ENCODE measurements at regions not wholly inside any gene's neighbourhood (a gene's known extent, or its start where the extent isn't known, plus 50 kb on each side); places are given as distances from the start of the nearest gene placed in this dataset.

DNA sequence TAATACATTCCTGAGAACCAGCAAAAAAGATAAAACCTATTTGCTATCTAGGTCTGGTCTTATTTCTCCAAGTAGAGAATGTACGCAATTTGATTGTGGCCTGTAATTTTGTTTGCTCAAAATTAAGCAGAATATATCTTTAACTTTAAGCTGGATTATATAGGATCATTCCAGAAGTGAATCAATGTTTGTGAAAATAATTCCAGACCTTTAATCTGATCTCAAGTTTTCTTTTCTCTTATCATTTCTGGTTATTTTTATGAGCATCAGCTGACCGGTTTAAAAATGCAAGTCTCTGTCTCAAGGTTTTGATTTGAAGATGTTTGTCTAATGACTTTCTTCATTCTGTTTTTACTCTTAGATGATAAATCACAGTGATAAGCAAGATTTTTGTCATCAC is 997.9 kb upstream of the FLRT2 start:
- no peak for TF ChIP-seq POLR2AphosphoS5 (IDR thresholded peaks at IDR 0.05; ENCODE audit: low read depth, low read length)
- TF ChIP-seq, protein P1, sequence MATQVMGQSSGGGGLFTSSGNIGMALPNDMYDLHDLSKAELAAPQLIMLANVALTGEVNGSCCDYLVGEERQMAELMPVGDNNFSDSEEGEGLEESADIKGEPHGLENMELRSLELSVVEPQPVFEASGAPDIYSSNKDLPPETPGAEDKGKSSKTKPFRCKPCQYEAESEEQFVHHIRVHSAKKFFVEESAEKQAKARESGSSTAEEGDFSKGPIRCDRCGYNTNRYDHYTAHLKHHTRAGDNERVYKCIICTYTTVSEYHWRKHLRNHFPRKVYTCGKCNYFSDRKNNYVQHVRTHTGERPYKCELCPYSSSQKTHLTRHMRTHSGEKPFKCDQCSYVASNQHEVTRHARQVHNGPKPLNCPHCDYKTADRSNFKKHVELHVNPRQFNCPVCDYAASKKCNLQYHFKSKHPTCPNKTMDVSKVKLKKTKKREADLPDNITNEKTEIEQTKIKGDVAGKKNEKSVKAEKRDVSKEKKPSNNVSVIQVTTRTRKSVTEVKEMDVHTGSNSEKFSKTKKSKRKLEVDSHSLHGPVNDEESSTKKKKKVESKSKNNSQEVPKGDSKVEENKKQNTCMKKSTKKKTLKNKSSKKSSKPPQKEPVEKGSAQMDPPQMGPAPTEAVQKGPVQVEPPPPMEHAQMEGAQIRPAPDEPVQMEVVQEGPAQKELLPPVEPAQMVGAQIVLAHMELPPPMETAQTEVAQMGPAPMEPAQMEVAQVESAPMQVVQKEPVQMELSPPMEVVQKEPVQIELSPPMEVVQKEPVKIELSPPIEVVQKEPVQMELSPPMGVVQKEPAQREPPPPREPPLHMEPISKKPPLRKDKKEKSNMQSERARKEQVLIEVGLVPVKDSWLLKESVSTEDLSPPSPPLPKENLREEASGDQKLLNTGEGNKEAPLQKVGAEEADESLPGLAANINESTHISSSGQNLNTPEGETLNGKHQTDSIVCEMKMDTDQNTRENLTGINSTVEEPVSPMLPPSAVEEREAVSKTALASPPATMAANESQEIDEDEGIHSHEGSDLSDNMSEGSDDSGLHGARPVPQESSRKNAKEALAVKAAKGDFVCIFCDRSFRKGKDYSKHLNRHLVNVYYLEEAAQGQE (IDR thresholded peaks at IDR 0.05; ENCODE audit: insufficient read depth in 1 of 2, low read depth in 2 of 2, low read length in 2 of 2) = no peak
- TF ChIP-seq SIN3A (IDR thresholded peaks at IDR 0.05; ENCODE audit: borderline replicate concordance, insufficient read depth, low read length) = no peak
- no peak for TF ChIP-seq TAF1 (IDR thresholded peaks at IDR 0.05; ENCODE audit: borderline replicate concordance, insufficient read depth, low read length)
